GM18499 (cell line): ENCODE measurements at regions not wholly inside any gene's neighbourhood (a gene's known extent, or its start where the extent isn't known, plus 50 kb on each side); places are given as distances from the start of the nearest gene placed in this dataset.
"Not testable (repeated sequence)": the region's sequence is repeated elsewhere in the genome, so short reads cannot be mapped to it uniquely, and the experiment has no call there.

Experiments used
- ATAC-seq: cut with Tn5 transposase; IDR thresholded peaks from one replicate; pipeline ENCODE4 v1.9.1; 2021; ENCODE audit warnings: moderate number of reproducible peaks; ENCODE audit not compliant: insufficient read depth, unreplicated experiment

DNA sequence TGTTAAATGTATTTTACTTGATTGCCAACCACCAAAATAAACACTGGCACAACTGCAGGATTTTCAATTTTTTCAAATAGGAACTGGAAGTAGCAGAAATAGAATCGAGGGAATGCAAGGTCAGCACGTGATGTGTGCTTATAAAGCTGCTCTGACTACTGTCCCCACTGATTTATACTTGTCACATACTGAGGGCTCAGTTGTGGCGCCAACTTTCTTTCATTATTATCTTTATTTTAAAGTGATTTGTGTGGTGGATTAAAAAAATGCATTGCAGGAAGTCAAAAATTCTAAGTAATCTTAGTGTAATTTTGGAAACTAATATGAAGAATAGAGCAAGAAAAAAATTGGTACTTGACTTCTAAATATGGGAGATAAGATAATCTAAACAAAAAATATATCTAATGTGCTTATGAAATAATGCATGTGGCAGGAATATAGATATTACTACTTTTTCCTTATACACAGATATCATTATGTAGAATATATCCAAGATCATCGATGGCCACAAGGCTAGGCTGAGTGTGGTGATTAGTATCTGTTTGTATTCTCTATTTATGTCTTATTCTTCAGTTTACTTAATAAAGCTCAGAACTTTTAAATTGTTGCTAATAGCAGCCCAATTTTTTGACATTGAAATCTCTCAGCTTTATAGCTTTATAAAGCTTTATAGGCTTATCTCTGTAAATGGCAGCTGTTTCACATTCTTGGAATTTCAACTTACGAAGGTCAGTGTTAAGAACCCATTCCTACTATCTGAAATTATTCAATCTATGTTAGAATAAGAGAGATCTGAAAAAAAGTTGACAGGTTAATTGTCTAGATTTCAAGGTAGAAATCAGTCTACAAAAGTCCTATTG lies 404.5 kb upstream of the ADAMTS5 start:
- ATAC-seq = no peak

DNA sequence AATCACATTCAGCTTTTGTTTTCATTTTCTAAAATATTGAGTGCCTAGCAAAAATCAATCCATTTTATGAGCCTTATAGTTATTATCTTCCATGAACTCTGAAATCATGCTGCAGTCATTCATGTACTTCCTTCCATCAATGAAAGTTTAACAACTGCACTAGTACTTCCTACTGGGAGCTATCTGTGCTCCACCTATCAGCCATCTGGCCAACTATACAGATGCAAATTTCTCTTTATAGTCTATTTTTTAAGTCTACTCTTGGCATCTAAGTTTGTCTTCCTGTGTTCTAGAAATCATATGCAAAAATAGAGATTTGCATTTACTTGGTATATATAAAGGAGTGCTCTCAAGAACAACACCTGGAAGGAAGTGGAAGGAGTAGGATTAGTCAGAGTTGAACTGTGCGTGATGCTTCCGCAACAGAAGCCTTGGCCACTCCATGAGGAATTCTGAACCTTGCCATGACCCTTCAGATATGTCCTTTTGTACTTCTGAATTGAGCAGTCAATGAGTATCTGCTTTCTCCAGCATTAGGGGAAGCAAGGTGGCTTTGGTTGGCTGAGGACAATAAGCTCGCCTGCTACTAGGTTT lies 403.2 kb upstream of the ADAMTS5 start:
- no peak for ATAC-seq

DNA sequence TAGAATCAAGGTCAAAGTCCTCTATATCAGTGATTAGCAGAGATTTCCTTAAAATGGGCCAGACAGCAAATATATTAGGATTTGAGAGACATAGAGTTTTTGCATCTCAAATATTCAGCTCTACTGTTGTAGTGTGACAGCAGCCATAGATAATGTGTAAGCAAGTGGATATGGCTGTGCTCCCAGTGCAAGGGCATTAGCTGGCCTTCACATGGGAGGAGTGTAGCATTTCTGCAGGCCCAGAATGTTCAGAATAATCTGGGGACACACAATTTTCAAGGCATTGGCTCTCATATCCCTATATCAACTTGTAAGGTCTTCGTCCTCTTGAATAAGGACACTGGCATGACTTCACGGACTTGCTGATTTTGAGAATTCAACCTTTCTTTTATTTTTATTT lies 402.3 kb upstream of the ADAMTS5 start:
- no peak for ATAC-seq

DNA sequence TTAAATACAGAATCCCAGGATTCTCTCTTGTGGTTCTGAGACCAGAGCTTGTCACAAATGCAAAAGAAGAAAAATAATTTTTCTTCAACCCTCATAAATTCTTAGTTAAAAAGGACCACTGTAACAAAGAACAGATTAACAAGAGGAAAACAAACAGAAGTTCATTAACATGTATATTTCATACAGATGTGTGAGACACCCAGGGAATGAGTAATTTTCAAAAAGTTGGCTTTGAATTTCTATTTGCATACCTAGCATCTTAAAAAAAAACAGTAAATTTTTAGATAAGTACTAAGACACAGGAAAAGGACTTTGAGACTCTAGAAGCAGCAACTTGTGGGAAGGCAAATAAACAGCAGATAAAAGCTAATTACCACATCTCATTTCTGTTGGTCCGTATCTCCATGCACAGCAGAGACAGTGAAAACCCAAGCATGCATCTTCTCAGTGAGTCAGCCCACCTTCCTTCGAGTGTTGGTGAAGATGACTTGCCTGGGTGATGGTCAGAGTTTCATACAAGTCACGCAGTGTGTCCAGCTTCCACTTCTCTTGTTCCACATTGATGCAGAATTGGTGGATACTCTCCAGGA lies 399.9 kb upstream of the ADAMTS5 start:
- no peak for ATAC-seq

DNA sequence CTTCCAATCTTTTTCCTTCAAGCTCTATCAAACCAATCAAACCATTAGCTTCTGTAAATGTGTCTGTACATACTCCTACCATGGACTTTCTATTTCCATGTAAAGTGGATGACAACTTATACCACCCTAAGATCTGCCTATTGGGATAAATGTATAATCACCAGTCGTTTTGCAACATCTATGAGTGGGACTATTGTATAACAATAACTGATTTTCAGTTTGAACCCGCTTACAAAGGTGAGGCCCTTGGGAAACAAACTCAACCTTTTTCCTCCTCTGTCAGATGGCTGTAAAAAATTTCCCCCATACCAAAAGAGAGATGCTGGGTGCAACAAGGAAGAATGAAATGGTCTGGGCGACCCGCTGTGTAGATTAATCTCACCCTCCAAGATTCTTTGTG lies 399.1 kb upstream of the ADAMTS5 start:
- no peak for ATAC-seq

DNA sequence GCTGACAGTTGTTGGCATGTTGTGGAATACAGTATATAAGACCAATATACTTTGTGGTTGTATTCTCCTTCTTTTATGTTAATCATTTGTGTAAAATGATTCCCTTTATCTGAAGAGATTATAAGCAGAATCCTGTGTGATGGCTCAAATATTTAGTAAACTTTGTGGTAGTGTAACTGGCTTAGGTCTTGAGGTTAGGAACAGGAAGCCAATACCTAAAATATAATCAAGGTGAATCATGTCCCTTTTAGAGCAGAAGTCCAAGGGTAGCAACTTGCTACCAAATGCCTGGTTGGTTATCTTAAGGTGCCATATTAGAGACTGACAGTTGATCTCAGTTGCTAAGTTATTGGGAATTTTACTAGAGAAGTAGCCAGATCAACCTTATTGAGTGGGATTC lies 398.5 kb upstream of the ADAMTS5 start:
- ATAC-seq = no peak

DNA sequence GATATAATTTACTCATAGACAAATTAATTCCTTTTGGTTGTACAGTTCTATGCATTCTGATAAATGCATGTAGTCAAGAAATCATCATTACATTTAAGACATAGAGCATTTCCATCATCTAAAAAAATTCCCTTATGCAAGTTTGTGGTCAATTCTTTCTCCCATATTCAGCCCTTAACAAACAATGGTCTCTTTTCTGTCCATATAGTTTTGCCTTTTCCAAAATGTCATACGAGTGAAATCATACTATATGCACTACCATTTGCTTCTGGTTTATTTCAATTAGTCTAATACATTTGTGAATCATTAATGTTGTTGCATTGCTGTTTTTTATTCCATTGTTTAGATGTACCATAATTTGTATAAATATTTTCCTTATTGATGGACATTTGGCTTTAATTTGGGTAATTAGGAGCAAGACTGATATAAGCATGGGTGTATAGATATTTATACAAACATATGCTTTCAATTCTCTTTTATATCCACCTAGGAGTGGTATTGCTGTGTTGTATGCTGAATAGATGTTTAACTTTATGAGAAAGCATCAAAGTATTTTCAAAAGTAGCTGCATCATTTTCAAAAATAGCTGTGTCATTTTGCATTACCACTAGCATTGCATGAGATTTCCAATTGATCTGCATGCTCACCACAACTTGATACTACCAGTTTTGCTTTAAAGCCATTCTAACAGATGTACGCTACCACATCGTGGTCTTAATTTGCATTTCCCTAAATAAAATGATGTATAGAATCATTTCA lies 397.0 kb upstream of the ADAMTS5 start:
- no peak for ATAC-seq

DNA sequence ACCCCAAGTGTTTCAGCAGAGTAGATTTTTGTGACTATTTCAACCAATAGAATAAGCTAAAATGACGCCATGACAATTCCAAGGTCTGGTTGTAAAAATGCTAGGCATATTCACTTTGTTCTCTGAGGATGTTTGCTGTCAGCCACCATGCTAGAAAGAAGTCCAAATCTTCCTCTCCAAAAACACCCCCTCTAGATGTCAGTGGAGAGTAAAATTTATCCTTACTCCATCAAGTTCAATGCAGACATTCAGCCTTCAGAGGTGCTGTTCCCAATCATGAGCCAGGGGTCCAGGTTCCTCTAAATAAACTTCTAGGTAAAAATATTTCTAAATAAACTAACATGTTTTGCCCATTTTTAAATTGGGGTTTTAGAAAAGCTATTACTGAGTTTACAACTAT lies 395.4 kb upstream of the ADAMTS5 start:
- ATAC-seq = no peak

DNA sequence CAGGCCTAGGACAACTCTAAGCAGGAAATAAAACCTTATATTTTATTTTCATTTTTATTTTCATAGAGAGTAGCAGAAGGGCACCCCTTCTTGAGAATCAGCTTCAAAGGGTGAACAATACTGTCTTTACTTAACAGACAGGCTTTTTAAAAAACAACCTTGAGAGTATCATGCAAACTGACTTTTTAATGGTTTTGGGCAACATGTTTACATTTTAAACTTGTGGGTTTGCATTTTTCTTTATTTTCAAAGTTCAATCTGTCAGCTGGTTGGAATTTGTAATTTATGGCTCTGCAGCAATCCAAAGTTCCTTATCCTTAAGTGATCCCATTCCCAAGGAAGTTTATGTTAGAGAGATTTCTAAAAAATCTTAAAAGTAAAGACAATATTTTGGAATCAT lies 392.3 kb upstream of the ADAMTS5 start:
- ATAC-seq = no peak

DNA sequence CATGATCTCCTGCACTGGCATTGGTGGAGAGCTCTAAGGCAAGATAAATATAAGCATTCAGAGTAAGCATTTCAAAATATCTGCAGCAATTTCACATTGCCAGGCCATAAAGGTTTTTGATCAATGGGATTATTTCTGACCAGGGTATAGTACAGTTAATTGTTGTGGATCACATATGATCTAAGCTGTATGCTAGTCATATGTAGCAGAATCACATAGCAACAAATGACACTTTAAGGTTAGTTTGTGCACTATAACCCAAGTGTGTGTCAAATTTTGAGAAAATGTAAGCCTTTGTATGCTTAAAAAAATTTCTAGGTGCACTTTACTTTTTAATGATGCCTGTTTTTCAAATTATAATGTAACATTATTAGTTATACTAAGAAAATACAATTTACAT lies 386.0 kb upstream of the ADAMTS5 start:
- no peak for ATAC-seq

DNA sequence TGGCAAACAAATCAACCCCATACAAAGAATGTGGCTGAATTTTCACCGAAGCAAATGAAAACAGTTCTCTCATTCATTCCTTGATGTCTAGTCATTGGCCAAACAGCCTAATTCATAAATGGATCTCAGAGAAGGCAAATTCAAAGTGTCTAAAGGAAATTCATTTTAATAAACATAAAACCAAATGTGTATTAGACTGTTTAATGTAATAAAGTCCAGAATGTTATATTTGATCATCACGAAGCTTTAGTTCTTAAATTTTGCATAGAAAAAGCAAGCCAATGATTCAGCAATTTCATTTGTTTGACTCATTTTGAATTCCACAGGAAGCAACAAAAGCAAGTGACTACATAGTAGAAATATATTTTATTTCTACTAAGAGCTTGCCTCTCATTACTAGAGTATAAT lies 379.2 kb upstream of the ADAMTS5 start:
- no peak for ATAC-seq

DNA sequence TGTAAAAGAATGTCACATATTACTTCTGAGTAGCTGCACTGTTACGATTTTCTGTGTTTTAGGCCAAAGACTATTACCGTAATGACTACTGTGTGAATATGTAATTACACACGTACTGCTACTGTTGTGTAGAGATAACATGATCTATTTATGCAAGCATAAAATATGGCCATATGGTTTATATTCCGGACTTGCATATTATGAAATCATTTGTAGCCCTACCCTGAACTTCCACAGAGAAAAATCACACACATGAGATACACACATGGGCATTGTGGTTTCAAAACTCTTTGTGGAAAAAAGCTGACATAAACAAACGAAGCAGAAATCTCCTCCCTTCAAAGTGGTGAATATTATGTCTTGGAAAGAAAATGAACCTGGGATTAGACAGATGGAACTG lies 373.0 kb upstream of the ADAMTS5 start:
- no peak for ATAC-seq

DNA sequence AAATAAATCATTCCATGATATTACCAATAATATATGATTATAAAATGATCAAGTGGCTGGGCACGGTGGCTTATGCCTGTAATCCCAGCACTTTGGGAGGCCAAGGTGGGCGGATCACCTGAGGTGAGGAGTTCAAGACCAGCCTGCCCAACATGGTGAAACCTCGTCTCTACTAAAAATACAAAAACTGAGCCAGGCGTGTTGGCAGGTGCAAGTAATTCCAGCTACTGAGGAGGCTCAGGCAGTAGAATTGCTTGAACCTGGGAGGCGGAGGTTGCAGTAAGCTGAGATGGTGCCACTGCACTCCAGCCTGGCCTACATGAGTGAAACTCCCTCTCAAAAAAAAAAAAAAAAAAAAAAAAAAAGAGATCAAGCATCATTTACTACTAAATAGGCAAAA lies 371.1 kb upstream of the ADAMTS5 start:
- ATAC-seq = not testable (repeated sequence)

DNA sequence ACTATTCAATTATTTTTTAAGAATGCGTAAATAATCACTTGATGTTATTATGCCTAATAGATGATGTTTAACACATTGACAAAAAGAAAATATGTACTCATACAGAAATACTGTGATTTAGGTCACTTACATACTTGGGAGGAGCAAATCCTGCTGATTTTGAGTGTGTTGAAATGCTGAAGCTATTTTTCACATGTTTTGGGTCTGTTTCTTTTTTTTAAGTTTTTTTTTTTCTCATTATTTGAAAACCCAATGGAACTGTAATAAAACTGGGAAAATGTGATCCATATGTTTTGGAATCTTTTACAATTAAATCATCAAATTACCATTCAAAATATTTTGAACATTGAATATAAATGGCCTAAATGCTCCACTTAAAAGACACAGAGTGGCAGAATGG lies 366.2 kb upstream of the ADAMTS5 start:
- ATAC-seq = no peak

DNA sequence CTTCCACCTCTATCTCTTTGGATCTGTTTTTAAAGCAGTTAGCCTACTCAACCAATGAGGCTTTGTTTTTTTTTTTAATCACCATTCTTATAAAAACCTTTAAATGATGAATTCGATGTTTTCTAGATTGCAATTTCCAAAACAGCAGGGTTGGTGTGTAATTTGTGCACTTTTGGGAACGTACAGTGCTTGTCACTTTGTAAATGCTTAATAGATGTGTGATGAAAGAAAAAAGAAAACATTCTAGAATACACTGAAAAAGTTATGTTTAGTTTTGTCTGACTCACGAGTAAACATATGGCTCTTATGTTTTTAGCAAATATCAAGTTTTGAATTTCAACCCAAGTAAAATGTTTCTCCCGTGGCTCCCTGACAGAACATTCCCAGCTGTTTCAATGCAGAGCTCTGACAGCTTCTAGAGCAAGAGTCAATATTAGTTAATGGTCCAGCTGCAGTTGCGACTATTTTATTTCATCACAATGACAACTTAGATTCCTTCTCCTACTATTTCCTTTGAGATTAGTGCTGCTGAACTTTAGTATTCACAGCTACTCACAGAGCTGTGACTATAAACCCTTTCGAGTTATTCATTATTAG lies 362.5 kb upstream of the ADAMTS5 start:
- ATAC-seq = no peak

DNA sequence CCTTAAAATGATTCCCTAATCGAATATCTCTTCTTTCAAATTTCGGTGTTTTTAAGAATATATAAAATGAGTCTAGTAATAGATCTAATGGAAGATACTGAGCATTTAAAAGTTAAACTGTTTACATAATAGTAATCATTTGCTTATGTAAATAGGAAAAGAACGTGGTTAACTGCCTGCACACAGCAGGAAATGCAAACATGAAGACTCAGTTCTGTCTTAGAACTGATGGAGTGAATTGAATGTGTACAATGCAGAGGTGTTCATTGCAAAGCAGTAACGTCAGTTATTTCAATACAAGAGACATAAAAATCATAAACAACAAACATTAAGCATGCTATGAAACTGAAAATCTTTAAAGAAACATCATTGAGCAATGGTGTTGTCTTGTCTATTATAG lies 359.4 kb upstream of the ADAMTS5 start:
- no peak for ATAC-seq

DNA sequence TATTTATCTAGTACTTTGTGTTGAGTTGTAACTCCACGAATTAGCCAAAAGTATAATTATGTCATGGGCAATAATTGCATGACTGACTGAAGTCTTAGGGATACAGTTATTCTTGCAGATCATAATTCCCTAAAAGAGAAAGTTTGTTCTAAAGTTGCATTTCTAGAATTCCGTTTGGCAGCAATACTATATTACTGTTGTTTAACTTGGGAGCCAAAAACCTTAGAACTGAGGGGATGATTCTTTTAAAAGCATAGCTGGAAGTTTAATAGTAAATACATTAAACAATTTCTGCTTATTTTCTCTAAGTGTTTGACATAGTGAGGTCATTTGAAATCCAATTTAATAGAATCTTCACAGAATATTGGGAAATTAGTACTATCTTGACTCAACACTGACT lies 356.4 kb upstream of the ADAMTS5 start:
- no peak for ATAC-seq

DNA sequence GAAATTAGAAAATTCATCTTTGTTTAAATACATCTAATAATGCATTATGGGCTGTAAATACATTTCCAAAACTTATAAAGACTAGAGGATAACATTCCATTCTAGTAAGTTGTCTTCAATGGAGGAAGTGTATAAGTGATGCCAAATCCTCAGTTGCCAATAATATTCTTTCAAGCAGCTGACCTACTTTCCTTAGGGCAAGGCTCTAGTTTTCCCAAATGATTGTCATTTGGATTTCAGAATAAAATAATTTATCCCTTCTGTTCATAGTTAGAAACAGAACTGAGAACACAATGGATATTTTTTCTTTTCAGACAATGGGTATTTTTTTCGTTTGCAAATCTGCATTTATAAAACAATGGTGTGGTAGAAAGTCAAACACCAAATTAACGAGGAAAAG lies 354.9 kb upstream of the ADAMTS5 start:
- ATAC-seq = no peak

DNA sequence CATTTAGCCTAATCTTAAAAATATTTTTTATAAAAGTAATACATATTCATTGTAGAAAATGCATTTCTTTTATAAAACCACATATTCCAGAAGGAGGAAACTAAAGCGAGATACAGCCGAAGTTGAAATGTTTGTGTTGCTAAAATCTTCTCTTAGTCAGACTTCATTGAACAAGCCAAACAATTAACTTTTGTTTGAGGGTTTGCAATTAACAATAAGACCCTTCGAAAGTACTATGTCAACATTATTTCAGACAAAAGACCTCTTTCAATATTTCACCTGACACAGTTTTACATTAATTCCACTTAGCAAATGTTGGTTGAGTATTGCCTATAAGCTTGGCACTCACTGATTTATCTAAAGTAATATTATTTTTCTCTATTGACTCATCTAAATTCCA lies 354.0 kb upstream of the ADAMTS5 start:
- ATAC-seq = no peak

DNA sequence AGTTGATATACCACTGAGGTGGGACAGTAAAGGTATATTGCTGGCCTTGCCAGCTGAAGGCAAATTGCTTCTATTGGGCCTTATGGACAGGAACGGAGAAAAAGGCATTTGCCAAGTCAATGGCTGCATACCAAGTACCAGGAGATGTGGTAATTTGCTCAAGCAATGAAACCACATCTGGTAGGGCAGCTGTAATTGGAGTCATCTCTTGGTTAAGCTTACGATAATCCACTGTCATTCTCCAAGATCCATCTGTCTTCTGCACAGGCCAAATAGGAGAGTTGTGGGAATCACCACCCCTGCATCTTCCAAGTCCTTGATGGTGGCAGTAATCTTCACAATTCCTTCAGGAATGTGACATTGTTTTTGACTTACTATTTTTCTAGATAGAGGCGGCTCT lies 350.7 kb upstream of the ADAMTS5 start:
- ATAC-seq = not testable (repeated sequence)

DNA sequence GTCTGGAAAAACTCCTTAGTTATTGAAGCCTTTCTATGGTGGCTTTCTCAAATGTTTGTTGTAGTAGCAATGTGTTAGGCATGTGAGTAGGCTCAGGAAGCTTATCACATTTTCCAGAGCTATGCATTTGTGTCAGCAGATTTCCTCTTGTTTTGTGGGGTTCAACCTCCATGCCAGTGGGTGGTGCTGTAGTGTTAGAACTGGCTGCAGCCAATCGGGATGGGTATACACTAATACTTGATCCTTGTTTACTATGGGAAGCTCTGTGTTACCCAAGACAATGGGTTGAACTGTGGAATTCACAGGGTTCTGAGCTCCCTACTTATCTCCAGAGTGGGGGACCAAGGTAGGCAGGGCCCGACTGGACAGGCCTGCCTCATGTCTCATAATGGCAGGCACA lies 348.5 kb upstream of the ADAMTS5 start:
- ATAC-seq = no peak
